Central memory CD4-positive, alpha-beta T cell (primary cell): ENCODE measurements at regions not wholly inside any gene's neighbourhood (a gene's known extent, or its start where the extent isn't known, plus 50 kb on each side); places are given as distances from the start of the nearest gene placed in this dataset.

Experiments
- DNase-seq: peaks from one replicate; pipeline ENCODE4 v3.0.0; 2022

DNA sequence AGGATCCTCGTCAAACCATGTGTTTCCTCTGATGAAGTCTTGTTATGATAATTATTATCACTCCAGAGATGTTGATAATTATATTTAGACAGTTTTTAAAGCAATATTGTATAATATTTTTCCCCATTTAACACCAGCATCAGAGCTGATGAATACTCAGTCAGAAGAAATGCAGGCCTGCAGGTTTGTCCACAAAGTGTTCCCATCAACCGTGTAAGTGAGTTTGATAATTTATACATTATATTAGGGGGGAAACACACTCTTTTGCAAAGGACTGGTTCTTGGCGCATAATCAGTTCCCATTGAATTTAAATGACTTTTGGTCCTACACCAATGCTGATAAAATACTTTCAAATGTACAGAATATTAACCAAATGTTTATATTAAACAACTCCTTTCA is 454.8 kb downstream of the TOX3 start:
- DNase-seq = no peak

DNA sequence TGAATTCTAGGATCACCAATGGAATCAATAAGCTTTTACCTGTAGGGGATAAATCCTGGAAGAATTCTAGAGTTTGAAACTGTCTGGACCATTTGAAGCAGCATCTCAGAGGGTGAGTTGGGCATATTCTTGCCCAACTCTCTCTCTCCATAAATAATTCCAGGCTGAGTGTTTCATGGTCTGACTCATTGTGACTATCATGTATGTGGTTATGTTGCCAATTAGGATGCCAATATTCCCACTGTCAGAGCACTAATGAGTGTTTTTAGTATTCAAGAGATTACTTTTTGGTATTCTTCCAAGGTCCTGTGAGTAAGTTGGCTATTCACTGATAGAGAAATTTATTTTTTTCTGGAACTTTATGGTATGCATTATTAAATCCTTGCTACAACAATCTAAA is 456.9 kb downstream of the TOX3 start:
- no peak for DNase-seq

DNA sequence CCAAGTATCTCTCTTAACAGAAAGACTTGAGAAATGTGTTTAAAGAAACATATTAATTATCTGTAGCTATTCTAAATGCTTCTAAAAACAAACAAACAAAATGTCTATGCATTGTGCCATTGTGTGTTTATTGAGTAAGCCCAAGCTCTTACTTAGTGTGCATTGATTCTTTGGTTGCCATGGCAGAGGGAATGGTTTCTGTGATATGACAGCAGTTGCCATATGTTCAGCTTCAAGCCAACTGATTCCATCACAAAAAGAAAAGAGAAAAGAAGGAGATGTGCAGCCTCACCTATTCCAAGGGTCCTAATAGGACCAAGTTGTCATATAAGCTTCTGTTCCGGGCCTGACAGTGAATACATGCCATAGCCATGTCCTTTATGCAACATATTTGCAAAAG is 457.5 kb downstream of the TOX3 start:
- DNase-seq = no peak

DNA sequence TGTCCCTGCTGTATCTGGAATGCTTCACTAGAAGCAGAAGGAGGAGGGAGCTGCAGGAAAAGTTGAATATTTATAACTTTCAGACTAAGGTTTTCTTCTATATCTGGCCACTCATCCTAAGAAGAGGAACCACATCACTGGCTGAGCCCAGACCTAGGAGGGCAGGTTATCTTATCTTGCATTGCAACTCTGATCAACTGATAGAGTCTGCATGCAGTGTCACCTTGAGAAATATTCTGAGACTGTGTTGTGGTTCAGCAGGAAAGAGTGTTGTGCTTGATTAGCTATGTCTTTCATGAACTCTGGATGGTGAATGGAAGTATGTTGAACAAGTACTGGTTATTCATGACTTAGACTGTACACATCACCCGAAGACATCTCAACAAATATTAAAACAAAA is 460.0 kb downstream of the TOX3 start:
- no peak for DNase-seq

DNA sequence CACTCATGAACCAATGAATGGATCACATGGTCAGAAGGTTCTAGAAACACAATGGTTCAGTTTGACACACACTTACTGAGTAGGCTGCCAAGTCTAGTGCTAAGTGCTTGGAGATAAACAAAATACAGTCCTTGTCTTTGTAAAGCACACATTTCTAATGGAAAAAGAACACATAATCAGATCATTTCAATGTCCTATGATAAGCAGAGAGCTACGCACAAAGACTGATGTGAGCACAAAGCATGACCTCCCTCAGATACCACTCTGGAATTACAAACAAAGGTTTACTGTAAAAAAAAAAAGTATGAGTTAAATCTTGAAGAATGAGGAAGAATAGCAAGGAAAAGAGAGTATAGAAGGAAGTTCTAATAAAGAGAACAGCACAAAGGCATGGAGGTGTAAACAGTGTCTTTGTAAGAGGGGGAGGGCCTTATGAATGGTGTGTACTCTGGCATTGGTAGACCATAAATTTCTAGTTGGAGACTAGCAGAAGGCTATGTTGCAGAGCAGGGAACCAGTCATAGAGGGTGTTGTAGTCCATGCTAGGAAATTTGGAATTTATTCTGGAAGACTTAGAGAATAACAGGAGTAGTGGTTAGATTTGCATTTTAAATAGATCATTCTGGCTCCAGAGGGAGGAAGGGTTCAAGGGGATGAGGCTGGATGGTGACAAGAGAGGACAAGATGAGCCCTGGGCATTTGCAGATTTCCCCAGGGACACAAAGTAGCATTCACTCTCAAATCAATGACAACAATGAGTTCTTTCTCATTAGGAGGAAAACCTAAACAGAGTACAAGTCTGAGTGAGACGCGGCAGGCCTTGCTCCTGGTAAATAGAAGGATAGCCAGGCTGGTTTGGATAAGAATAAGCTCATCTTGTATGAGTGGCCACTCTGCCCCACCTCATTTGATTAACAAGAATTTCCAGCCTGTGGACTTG is 468.0 kb downstream of the TOX3 start:
- no peak for DNase-seq

DNA sequence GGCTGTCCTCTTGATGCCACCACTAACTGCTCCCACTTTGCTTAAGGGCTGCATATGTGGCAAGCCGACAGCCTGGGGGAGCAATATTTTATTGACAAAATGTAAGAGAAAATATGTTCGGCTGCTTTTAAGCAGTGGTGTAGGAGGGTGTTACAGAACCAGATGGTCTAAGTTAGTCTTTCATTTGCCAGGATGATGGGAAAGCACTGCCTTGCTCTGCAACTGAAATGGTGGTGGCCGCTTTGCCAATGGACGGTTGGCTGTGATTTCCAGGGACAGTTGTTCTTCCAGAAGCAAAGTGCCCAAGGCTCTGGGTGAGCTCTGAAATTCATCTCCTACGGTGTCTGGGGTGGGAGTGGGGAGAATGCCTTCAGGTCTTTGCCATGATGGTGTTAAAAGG is 469.3 kb downstream of the TOX3 start:
- no peak for DNase-seq

DNA sequence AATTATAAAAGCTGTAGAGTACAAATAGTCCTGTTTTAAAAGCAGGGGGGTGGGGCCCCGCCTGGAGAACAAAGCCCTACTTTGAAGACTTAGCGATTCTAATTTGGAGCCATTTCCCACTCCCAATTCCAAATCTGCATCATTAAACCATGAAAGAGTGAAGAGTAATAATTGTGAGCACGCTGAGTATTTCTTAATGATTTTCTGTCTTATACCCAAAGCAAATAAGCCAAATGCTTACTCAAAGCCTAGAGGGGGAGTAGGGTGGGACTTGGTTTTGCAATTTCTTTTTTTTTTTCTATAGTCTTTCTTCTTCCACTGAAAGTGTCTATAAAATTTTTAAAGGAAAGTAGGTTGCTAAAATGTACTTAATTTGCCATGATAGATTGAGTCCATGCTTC is 470.1 kb downstream of the TOX3 start:
- DNase-seq = no peak

DNA sequence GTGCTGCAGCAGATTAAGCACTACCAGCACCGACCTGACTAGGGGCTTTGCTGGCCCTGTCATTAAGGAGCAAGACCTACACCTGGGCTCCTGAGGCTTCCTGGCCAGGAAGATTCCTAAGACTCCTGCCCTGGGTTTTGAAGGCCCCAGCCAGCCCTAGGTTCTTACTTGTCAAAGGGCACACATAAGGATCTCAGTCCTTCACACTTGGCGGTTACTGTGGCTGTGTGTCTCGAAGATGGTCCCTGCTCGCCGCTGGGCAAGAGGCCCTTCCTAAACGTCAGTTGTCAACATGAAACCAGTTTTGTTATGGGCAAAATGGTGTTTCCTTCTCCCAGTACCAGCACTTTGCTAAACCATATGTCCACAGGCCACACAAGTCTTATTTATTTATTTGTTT is 470.6 kb downstream of the TOX3 start:
- no peak for DNase-seq

DNA sequence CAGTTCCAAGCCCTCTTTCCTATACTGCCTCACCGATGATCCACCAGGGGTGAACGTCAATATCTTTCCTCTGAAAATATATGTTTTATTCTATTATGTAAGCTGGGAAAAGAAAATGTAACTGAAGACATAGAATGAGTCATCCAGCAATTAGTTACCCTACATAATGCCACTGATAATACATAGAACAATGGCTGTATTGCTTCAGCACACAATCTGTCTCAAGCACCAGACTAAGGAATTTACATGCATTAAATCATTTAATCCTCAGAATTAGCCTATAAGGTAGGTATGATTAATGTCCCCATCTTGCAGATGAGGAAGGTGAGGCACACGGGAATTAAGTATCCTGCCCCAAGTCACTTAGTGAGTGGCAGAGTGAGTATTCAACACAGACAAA is 472.8 kb downstream of the TOX3 start:
- DNase-seq = no peak

DNA sequence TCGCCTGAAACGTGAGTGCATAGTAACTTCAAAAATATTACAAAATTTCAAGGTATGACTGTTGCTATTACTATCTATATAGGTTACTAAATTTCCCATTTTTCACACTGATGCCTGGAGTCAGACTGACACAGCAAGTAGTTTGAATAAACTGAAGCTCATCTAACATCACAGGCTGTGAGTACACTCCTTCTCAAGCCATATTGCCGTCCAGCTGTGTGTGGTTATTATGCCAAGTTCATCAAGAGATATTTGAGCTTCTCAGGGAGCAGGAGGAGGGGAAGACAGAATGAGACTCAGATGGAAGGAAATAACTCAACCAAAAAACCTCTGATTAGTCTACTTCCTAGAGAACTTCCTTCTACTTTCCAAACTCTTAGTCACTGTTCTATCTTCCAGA is 473.9 kb downstream of the TOX3 start:
- DNase-seq = no peak

DNA sequence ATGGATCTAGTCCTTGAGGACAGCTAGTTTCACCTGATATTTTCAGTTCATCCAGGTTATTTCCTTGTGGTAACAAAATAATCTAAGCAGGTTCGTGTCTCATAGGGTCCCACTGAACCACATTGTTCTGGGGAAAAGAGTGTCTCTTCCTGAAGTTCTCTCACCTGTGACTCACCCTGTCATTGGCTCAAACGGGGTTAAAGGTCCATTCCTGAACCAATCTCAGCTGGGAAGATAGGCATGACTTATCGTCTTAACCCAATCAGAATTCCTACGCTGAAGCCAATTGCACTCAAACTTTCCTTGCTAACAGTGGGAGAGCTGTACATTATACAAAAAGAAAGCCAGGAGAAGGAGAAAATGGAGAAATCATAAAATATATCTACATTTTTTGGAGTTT is 475.8 kb downstream of the TOX3 start:
- DNase-seq = no peak

DNA sequence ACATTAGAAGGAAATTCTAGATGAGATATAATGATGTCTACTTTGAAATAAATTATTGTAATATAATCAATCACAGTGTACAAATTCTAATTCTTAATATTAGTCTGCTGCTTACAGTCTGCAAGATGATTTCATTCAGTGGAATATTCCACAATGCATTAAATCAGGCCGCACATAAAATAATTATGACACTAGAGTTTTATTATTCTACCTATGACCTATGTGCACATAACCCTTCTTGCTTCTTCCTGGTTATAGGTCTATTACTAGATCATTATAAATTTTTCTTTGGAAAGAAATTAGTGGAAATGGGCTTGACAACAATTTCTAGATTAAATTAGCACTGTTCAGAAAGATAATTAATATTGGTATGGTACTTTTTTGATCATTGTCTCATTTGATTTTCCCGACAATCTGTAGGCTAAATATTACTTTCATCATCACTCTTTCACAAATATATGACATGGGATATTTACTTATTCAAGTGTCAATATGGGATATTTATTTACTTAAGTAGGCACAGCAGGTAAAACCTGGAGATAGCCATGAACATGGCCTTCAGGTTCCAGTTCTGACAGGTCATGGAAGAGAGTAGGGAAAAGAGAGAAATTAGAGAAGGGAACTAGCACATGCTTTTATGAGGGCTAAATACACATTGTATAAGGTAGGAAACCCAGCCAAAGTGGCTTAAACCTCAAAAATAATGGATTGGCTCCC is 476.4 kb downstream of the TOX3 start:
- DNase-seq = no peak

DNA sequence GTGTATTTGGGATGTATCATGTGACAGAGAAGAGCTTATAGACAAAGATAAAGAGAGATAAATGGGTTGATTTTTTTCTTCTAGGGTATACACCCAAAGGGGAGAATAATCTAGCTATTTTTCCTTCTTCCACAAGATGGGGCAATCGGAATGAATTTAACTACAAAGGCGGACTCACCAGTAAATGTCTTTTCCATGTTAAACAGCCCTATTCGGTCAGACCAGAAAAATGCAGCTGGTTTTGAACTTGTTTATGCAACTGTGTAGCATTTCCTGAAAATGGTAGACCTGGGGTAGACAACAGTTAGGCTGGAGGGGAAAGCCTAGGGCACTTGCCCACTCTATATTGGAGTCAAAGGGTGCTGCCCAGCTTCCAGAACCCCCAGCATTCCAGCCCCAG is 477.1 kb downstream of the TOX3 start:
- no peak for DNase-seq

DNA sequence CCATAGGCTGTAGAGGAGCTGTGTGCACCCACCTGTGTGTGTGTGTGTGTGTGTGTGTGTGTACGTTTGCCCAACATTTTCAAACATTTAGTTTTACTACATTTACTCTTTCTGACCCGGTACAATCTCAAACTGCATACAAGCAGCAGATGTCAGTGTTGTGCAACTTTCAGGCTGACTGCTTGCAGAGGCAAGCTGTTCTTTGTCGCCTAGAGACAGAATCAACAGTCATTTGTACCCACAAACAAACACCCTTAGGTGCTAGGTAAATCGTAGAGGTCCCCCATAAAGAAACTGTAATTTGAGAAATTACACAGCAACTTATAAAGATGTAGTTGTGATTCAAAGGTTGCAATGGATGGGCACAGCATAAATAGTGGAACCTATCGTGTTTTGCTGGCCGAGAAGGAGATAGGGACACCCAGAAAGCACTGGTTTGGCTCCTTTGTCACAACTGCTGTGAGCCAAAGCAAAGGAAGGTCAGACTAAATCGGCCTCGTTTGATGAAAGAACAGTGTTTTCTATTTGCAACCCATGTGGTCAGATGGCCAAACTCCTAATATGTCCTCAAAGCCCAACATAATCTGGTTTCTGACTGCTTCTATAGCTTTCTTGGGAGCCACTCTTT is 478.4 kb downstream of the TOX3 start:
- DNase-seq = no peak

DNA sequence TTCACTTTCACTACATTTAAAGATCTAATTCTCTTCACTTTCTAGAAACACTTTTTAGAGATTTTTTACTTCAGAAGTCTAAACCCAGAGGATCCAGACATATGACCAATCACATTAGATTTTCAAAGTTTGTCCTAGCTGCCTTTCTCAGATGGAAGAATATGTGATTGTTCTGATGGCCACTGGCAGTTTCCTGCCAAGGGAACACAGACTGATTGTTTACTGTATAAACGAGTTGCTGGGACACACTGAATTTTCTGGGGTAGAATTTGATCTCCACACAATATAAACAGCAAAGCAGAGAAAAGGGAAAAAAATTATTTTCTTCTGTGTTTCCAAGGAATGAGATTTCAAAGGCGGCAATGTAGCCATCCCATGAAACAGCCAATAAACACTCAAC is 480.0 kb downstream of the TOX3 start:
- no peak for DNase-seq

DNA sequence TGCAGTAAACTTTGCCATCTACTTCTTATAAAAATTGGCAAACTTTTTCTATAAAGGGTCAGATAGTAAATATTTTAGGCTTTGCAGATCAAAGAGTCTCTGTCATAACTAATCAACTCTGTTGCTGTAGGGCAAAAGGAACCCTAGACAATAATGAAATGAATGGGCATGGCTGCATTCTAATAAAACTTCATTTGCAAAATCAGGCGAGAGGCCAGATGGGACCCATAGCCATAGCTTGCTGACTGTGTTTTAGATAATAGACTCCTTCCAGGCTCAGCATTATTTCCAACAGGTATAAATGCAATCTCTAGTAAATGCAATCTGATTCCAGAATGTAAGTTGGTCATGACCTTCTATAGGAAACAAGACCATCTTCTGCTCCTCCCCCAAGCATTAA is 490.7 kb downstream of the TOX3 start:
- no peak for DNase-seq

DNA sequence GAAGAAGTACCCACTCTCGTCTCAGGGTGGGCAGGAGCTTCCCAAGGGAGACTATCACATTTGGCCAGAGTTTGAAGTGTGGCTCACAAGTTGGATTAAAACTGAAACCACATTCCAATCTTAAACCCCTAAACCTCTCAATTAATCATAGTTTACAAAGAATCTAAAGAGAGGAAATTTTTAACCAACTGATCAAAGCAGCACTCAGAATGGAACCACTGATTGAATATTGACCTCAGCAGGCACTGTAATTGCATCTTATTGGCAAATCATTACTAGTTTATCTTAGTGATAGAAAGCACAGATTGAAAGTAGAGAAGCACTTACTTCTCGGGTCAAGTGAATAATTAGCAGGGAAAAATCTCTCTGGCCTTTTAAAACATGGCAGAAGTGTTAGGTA is 491.6 kb downstream of the TOX3 start:
- no peak for DNase-seq

DNA sequence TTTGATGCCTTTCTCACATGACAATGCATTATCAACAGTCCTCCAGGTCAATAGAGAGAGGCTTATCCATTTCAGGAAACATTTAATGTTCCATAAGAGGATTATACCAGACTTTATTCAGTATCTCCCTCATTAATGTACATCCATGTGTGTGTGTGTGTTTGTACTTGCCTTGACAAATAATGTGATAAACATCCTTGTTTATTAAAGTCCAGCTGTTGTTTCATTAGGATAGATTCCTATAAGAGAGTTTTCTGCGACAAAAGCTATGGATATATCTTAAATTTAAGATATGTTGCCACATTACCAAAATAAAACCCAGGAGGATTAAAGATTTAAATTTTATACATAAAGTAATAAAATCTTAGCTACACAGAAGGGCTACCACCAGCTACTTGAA is 492.6 kb downstream of the TOX3 start:
- no peak for DNase-seq

DNA sequence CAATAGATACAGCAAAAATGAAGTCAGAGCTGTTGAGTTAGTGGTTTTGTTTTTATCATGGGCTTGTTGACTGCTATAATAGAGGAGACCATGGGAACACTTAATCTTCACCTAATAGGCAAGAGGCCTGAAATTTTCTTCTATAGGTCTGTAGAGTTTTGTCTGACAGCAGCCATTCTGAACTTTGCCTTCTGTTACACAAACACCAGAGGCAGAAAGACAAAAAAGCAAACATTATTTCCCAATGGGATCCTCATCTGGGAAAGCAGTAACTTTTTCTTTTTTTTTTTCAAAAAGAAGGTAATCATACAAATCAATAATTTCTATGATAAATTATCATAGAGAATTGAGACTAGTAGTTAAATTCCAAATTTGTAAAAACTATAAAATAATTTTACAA is 494.1 kb downstream of the TOX3 start:
- no peak for DNase-seq

DNA sequence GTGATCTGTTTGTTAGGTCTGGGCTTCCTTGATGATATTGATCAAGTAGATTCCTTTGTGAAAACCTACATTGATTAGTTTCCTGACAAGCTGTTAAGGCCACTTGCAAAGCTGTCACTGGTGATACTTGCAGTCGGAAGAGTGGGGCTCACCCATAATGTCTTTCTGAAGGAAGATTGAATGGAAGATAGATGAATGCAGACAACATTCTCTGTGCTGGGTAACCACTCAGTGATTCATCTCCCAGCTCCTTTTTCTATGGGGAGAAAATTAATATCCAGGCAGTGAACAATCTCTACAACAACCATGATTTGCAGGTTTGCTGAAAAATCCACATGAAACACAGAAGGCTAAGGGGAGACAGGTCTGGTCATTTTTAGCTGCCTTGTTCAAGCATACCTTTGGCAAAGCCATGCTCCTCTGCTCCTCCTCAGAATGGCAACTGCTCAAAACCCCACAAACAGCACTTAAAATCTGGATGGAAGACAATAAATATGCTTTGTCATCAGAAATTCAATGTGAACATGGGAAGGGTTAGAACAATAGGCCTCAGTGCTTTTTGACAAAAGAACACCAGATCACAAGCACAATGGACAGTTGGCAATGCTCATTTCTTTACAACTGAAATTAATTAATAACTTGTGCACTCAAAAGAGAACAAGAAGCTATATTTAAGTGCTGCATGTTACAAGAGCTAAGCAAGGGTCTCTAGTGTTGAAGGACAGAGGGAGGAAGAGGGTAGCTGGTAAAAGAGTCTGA is 495.4 kb downstream of the TOX3 start:
- DNase-seq = no peak

DNA sequence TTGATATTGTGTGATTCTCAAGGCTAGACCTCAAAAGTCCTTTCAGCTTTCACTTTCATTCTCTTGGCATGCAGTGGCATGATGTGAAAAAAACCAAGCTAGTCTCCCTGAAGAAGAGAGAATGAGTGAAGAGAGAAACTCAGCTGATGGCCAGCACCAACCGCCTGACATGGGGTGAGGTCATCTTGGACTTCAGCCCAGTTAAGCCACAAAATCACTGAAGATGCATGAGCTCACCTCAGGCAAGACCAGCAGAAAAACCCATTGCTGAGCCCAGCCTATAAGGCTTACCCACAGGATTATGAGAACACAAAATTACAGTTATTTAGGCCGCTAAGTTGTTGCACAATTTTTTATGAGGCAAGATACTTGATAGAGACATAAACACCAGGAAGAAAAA is 496.5 kb downstream of the TOX3 start:
- DNase-seq = no peak

DNA sequence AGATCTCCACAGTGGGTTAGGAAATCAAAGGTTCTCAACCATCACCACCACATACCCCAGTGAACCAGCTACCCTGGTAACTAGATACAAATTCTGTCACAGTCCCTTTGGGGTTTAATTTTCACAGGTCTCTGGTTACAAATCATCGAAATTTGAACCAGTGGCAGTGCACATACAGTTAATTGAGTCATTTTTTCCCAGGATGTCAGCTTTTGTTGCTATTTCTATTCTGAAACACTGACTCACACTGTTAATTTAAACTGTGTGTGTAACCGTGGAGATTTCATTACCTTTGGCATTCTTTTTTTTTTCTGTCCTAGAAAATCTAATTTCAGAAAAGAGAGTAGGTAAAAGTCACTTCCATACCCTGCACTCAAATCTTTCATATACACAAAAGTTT is 511.5 kb downstream of the TOX3 start:
- DNase-seq = no peak

DNA sequence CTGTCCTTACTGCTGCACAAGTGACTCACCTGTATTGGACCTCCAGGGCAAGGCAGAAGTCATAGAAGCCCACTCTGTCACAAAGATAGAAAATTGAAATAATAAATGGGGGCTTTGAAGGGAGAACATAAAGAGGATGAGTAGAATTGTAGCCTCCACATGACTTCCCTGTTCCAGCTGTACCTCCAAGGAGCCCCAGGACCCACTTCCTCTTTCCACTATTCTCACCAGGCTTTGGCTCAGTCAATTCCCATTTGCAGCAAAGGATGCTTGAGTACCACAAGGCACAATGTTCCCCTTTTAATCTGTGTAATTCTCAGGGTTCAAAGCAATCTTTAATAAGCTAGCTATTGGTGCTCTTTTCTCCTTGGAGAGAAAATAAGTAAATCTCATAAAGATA is 512.1 kb downstream of the TOX3 start:
- no peak for DNase-seq
